Cerebellar cortex (tissue), 1 donor: ENCODE measurements at regions not wholly inside any gene's neighbourhood (a gene's known extent, or its start where the extent isn't known, plus 50 kb on each side); places are given as distances from the start of the nearest gene placed in this dataset.
A peak's percentile ranks its signal among the peaks of the same experiment; 100 is the strongest.

ENCODE experiments used
- DNase-seq: peaks from one replicate; pipeline ENCODE4 v3.0.0-alpha.2; 2015; ENCODE audit warnings: low spot score

DNA sequence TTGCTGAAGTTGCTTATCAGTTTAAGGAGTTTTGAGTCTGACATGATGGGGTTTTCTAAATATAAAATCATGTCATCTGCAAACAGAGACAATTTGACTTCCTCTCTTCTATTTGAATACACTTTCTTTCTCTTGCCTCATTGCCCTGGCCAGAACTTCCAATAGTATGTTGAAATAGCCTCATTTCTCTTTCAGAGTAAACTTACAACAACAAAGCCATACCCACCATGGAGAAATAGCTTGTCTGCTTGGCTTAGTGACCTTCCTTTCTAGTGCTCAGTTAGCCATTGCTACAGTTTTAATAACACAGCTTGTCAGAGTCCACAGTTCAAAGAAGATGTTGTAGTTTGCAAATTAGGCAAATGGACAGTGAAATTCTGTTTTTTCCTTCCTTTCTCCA lies 228.0 kb downstream of the ETAA1 start:
- DNase-seq = no peak

DNA sequence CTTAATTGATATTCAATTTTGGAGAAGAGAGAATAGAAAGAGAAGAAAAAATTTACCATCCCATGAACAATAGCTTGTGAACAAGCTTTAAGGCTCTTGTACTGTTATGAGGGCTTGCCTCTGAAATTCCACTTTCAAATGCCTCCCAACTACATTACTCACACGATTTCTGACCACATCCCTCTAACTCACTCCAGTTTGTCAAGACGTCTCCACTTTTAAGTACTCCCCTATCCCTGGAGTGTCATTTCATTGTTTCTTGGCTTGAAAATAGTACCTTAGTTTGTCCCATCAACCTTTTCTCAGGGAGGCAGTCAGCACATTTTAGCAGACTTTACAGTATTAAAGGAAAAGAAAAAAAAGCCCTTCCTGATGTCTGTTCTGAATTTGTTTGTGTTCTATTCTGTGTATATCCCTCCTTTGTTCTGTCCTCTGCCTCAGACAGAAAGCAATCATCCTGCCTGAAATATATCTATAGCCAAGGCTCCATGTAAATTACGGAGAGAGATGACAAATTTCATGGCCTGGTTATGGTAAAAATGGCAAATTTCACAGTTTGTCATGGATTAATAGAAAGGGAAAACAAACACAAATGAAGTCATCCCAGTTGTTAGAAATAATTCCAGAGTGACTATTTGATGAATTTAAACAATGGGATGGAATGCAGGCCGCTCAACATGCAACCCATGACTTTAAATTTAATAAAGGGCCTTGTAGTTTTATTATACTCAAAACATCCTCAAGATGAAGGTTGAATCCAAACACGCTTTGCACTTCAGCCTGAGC lies 228.8 kb downstream of the ETAA1 start:
- DNase-seq = no peak

DNA sequence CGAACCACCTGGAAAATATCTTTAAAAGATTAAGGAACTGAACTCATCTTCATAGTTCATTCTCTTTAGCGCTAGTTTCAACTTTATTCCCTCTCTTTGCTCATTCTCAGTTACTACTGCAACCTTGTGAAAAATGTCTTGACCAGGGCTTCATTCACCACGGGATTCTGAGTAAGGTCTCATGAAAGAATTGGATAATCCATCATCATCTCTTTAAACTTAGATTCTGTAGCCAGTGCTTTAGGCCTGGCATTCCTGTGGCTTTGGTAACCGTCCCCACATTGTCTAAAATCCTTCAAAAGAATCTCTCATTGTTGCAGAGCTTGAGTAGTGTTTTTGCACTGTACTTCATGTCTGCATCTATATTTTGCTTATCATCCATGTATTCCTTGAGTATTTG lies 229.5 kb downstream of the ETAA1 start:
- no peak for DNase-seq

DNA sequence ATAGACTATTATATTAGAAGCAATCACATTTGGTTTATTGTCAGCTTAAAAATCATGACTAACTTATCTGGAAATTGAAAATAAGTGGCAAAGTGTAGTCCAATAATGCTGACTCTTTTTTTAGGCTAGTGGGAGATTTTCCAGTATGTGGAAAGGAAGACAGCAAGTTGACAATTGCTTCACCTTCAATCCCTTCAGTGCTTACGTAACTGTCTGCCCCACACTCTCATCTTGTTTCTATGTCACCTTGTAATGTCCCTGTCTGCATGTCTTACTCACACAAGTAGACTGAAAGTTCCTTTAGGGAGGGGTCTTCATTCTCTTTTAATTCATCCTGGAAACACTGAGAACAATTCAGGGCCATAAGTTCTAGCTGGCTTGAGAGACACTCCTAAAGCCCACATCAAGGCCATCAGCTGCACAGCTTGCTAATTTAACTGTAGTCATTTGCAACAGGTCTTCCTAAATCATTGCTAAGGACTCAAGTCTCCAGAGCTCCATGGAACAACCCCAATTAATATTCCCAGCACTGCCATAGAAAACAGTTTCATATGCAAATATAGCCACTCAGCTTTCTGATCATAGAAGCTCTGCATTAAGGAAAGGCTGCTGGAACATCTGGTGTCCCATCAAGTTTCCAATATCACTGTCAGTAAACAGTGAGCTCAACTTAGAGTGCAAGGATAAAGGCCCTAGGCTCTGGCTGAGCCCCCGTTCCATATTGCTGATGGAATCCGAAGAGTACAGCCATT lies 230.5 kb downstream of the ETAA1 start:
- no peak for DNase-seq

DNA sequence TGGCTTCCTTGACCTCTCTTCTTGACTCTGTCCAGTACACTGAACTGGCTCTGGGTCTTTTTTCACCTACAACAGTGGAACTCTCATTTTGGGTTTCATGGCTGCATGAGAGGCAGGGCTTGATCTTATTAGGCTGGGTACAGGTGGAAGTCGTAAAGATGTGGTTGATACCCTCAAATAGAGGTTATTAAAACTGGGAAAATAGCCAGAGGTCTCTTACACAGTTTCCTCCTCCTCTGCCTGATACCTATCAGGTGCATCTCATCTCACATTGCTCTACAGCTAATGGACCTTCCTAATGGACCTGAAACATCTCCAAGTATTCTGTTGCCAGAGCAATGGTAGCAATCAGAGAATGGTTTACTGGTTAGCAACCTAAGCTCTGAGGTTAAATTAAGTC lies 231.8 kb downstream of the ETAA1 start:
- DNase-seq = no peak

DNA sequence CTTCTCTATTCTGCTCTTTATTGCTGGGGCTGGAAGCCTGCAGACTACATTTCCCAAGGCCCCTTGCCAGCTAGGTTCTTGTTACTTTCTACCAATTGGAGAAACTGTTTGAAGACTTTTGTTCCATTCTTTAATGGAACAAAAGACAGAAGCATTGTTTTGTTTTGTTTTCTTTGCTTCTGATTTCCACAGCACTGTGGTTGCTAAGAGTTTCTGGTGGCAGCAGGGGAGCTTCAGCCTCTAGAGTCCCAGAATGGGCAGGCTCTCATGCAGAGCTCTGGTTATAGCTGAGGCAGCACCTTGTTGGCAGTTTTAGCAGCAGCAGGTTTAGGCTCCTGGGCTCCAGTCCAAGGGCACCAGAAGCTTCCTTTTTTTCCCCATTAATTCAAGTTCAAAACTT lies 234.3 kb downstream of the ETAA1 start:
- no peak for DNase-seq

DNA sequence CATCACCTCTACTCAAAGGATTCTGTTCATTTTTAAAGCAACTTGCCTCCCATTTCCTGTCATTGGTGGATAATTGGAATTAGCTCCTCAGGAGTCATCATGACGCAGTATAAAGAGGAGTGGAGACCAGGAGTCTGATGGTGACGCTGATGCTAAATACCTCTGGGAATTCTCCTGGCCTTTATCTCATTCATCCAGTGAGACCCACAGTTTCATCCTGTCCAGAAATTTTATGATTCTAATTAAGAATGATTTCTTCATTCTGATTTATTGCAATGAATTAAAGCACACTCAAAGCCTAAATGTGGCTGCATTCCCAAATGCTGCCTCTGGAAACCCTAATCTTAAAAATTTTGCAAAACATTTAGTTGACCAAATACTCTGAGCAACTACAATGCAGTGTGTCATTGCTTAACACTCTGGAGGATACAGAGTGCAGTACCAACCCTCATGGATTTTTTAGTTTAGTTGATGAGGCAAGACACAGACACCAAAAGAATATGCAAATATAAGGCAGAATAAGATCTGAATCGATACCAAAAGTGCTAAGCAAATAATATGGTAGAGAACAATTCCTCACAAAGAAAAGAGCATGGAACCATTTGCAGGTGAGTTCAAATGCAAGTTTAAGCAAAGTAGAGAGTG lies 236.2 kb downstream of the ETAA1 start:
- no peak for DNase-seq

DNA sequence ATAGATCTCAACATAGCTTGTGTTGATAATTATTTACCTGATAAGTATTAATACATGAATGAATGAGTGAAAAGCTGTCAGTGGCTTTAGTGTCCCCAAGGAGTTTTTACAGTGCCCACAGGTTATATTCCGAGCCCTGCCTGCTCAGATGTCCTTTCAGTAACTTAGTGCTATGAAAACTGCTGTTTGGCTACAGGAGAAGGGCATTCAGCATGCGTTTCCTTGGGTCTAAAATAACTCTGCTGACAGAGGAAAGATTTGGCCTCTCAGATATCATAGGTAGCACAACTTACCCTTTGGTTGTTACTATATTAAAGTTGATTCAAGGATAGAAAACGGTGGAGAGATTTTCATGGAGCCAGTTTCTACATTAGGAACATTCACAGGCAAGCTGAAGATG lies 241.0 kb downstream of the ETAA1 start:
- DNase-seq = no peak

DNA sequence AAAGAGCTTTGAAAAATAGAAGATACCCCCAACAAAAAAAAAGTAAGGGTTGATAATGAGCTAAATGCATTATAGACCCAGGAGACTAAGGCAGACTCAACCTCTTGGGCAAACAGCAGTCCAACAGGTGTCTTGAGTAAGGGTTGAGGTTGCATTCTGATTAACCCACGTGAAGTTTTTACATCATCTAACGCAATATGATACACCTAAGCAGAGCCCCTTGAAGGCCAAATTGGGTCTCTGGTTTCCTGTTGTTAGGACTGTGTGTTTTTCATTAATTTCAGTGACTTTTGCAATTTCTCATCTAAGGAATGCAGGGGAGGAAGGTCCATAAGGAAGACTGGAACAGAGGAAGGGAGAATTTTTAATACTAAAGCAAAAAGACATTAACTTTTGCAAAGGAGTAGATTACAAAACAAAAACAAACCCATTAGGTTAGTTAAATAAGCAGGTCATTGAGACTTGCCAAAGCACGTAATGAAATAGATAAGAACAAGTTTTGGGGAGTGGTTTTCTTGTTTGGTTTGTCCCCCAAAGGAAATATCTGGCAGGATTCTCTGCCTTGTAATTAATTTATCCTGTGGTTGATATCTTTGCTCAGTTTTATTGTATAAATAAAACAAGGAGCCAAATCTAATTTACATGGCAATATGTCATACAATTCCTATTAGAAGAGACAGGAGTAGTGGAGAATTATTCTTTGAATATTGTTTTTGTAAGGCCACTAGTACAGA lies 244.3 kb downstream of the ETAA1 start:
- DNase-seq = no peak

DNA sequence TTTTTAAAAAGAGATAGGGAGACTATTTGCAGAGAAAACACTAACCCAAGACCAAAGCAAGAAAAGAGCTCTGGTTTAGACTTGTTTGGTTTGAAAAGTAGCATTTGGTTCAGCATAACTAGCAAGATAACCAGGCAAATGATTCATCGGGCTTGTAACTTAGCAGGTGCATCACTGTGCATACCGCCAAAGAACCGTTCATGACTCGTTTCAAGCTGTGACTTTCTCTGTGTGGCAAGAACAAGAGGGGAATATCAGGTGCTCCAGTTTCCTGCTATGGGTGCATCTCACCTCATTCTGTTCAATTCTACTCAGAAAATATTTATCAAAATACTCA lies 244.9 kb downstream of the ETAA1 start:
- DNase-seq = peak; percentile 22

DNA sequence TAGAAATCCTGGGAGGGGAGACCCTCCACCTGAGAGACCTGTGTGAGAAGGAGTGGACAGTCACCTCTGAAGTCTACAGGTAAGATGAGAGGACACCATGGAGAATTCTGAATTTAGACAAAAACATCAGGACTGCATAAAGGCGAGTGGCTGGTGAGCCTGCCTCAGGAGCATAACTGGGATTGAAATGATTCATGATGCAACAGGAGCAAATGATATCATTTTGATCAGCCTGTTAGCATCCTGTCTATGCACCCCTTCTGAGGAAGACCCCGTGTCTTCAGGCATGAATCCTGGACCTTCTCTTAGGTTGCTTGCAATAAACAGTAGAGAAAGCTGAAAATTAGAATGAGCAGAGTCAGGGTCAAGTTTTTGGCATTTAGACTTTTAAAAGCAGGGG lies 245.8 kb downstream of the ETAA1 start:
- DNase-seq = no peak

DNA sequence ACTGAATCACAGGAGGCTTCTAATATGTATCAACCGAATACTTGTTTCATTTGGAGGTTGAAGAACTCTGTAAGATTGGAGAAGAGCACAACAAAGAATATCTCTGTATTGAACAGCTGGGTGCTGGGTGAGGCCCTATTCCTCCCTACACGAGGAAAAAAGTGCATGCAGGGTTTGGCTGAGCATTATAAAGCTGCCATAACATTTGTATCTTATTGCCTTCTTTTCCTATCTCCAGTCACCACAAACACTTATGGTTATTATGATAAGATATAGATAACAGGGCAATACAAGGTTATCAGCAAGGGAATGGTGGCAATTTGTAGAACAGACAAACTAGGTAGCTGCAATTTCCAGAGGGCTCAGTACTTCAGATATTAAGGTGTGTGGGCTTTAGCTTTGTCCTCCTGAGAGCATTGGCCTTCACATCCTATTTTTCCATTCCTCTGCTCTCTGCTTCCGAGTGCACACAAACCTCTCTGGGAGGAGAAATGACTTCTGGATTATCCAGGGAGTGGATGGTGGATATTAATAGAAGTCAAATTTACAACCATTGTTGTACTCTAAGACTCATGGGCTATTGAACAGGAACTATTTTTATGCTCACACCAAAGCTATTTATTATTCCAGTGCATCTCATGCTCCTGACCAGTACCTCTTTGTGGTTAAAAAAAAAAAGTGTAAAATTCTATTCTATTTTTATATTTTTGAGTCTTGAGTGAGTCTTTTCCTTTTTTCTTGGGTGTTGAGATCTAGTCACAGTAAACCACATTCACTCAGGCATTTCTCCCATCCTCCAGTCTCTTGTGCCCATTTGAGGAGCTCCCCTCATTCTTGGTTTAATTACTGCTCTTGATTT lies 248.4 kb downstream of the ETAA1 start:
- no peak for DNase-seq

DNA sequence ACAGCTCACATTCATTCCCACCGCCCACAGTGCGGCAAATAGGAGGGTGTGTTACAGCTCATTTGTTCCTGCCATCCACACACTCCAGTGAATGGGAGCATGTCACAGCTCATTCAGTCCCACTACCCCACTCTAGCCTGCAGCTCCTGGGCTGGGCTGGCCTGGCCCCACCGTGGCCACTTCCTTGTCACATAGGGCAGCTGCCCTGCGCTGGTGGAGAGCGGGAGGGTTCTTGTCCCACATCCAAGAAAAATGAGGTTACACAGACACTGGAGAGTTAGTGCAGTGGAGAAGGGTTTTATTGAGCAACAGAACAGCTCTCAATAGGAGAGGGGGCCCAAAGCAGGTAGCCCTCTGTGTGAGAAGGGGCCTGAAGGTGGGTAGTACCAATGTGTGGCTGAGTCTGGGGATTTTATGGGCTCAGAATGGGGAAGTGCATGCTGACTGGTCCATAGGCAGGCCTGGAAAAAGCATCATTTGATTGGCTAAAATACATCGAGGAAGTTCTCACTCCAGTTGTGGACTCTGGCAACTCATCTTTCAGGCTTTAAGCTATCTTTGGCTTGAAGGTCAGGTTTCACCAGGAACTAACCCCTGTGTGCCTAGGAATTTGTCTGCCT lies 249.7 kb downstream of the ETAA1 start:
- no peak for DNase-seq

DNA sequence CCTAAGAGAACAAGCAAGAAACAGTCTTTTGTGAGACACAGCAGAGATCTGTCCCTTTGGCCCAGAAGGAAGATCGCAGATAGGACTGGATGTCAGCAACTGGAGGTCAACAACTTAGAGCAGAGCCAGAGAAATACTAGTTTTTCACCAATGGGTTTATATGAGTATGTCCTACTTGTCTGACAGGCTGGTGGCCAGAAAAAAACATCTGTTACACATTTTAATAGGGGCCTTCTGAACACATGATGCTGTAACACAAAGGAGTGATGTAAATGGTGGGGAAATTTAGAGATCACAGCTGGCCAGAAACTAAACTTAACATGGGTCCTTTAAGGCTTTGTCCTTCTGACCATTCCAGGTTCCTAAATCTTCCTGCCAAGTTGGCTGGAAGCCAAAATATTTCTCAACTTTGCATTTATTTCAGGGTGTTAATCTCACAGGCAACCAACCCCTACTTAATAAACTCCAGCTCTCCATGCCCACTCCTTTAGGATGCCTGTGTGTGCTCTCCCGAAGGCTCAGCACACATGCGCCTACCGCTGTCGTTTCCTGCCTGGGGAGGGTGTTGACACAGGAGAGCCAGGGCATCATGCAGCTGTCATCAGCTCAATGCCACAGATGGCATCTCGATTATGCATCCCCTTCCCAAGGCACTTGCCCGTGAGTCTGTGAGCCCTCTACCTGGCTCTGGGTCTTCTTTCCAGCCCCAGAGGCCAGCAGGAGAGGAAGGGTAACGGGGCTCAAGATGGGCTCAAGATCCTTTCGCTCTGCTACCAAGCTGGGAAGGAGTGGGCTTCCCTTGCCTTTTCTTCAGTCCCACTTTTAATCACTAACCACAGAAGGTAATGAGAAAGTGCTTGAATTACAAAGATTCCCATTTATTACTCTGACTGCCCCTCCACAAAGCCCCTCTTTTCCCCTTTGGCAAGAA lies 252.5 kb downstream of the ETAA1 start:
- no peak for DNase-seq

DNA sequence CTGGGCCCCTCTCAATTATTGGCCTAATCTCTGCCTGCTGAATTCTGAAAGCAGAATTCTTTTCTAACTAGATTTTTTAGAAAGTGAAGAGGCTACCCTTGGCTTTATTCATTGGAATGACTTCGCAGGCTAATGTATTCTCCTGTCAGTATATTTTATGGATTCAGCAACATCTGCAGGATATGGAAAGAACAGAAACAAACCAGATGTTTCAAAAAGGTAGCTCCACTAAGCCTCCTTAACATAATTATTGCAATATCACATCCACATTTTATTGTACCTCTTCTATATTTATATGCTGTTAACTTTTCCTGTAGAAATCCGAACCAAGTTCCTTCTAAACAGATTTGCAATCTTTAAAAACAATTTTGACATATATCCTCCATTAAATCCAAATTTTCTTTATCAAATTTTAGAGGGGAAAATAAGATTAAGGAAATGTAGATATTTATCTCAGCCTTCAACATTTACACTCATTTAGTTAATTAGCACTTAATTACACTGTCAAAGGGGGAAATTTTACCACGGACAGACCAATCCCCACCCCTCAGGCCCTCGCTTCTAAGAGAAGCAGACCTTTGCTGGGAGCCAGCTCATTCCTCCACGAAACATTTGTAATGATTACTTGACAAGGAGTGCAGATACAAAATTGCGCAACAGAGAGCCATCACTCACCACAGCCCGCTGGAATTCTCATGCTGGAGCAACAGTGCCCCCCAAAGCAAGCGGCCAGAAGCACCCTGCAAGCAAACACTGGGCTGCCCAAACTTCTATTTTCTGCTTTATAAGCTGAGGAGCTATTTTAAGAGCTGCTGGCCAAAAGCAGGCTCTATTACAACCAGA lies 253.4 kb downstream of the ETAA1 start:
- DNase-seq = peak; percentile 44

DNA sequence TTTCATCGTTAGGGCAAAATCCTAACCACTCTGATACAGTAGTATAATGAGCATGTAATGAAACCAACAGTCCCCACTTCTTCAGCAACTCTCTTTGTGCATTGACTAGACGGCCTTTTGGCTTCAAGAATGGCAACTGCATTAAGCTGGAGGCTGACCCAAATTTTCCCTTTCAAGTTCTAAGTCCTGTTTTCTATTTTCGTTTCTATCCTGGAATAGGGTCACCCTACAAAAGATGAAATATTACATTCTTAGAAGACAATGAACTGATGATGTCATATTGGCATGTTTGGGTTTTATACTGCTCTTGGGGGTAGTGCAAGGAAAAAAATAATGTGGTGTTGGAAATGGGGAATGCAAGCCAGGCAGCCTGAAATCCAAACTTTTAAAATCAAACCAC lies 254.4 kb downstream of the ETAA1 start:
- no peak for DNase-seq

DNA sequence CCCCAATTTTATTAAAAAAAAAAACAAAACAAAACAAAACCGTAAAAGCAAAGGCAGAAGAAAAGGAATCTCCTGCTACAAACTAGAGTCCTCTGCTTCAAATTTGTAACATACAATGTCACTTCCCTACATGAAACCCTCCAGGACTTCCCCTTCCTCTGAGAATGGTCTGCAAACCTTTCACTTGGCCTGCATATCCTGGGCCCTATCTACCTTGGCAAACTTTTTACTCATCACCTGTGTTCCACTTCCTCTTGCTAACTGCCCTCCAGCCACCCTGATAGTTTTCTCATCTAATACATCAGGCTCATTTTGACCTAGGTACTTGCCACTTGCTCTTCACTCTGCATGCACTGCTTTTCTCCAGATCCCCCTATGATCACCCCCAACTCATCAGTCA lies 255.5 kb downstream of the ETAA1 start:
- DNase-seq = no peak

DNA sequence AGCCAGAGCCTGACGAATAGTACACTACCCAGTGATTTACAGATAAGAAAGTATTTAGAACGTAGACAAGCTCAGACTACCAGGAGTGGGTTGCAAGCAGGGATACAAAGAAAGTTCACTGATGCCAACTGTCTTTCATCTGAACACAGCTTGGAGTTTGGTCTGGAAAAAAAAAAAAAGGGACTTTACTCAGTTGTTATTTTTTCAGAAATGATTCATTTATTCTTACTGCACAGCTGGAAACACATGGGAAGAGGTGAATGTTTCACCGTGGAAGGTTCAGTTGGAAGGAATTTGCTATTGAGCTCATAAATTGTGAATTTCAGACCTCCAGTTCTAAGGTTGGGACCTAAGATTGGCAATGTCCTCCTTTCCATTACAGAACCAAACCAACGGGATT lies 259.7 kb downstream of the ETAA1 start:
- no peak for DNase-seq

DNA sequence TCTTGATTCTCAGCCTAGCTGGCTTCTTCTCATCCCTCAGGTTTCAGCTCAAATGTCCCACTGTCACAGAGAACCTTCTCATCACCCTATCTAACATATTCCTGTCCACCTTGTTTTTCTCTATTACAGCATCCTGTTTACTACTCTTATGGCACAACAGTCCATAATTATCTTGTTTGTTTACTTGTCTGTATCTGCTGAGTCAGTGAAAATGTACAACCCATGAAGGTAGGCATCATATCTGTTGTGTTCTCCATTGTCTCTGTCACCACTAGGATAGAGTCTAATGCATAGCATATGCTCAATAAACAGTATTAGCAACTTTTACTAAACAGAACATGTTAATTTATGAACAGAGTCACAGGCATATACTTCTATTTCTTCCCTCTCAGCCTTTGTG lies 261.7 kb downstream of the ETAA1 start:
- no peak for DNase-seq
